ENCODE measurements at regions not wholly inside any gene's neighbourhood (a gene's known extent, or its start where the extent isn't known, plus 50 kb on each side); places are given as distances from the start of the nearest gene placed in this dataset.

DNA sequence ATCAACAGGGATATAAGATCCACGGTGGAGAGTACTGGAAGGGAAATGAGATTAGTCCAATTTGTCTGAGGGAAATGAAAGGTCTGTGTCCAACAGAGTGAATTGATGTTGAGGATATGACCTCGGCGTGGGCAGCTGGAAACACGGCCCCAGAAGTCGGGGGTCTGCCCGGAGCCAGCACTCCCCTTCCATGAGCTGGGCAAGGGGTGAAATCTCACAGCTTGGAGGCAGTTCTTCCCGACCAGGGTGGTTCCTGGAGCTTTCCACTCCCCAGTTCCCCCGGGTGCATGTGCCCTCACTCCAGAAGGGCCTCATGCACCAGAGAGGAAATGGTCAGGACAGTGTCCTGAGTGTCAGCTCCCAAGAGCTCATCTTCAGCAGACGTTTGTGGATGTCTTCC, 264.7 kb upstream of the PPP2R2D start:
- Histone ChIP-seq H3K9me3 (ENCODE audit: low read length) (no peaks in the 10 kb centered on the region), H3F3A (ENCODE audit: low read length, unreplicated experiment) (no peaks in the 10 kb centered on the region), H3K27me3 (ENCODE audit: low read length) (no peaks in the 10 kb centered on the region), H3K79me2 (ENCODE audit: low read length) (no peaks in the 10 kb centered on the region), H3K4me3 (ENCODE audit: low read length) (no peak overlapping the region), H2AFZ (ENCODE audit: low read length) (no peak overlapping the region), H3K4me2 (ENCODE audit: low read length) (no peak overlapping the region), H3K27ac (ENCODE audit: low read length) (no peak overlapping the region), H3K36me3 (ENCODE audit: low read depth, low read length) (no peaks in the 10 kb centered on the region), H4K20me1 (ENCODE audit: low read length) (no peaks in the 10 kb centered on the region), H3K9ac (ENCODE audit: low read length) (no peak overlapping the region), H3K4me1 (ENCODE audit: insufficient read depth, low read length) (no peaks in the 10 kb centered on the region), H3K9me2 (replicated peaks; ENCODE audit: low read length) (no peaks in the 10 kb centered on the region)
- ChIA-PET POLR2A (ENCODE audit: unreplicated experiment) (no interaction called here), CTCF (no interaction called here)
- no peak for DNase-seq
- BruUV-seq (replicated peaks): no TSS peak
- no peak for TF ChIP-seq EZH2phosphoT487 (IDR thresholded peaks at IDR 0.05; ENCODE audit: borderline replicate concordance, low read length)
- no peak for TF ChIP-seq EZH2 (IDR thresholded peaks at IDR 0.05; ENCODE audit: low read length, unreplicated experiment)
- TF ChIP-seq, protein P1, sequence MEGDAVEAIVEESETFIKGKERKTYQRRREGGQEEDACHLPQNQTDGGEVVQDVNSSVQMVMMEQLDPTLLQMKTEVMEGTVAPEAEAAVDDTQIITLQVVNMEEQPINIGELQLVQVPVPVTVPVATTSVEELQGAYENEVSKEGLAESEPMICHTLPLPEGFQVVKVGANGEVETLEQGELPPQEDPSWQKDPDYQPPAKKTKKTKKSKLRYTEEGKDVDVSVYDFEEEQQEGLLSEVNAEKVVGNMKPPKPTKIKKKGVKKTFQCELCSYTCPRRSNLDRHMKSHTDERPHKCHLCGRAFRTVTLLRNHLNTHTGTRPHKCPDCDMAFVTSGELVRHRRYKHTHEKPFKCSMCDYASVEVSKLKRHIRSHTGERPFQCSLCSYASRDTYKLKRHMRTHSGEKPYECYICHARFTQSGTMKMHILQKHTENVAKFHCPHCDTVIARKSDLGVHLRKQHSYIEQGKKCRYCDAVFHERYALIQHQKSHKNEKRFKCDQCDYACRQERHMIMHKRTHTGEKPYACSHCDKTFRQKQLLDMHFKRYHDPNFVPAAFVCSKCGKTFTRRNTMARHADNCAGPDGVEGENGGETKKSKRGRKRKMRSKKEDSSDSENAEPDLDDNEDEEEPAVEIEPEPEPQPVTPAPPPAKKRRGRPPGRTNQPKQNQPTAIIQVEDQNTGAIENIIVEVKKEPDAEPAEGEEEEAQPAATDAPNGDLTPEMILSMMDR (conservative IDR thresholded peaks at IDR 0.05; ENCODE audit: low read depth, low read length): no peak
- no peak for ATAC-seq
- intact Hi-C loops (cut with micrococcal nuclease): no loop called here

DNA sequence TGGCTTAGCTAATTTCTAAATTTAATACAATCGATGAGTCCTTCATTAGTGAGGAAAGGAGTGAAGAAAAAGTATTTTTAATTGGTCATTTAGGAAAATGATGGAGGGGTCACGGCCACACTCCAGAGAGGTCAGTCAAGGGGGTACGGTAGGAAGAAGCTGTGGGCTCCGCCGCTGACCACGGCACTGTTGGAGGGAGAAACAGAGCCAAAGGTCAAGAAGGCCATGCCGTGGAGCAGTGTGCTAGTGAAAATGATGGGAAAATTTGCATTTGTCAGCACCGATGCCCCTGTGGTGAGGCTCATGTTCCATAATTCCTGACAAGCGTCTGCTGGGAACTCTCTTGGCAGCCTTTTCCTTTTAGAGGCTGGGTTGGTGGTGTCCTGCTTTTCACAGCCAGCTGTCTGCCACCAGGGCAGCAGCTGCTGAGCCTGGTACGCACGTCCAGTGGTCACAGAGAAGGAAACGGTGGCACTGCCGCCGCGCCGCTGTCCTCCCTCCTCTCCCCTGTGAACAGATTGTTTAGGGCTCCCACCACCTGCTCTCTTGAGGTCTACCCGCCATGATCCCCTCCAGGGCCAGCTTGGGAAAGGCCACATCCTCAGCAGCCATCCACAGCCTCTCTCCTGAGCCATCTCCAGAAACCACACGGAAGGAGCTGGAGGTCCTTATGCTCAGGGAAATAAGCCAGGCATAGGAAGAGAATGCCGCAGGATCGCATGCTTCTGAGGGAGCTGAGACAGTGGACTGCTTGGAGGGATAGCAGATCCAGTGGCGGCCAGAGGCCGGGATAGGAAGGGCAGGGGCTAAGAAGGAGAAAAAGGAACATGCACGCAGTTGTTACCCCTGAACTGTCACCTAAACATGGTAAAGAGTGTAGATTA, 263.7 kb upstream of the PPP2R2D start:
- H3K4me3 ChIP-seq (ENCODE audit: low read length): no peak overlapping the region
- ChIA-PET CTCF (no interaction called here), POLR2A (ENCODE audit: unreplicated experiment) (no interaction called here)
- no TSS peak for BruUV-seq (replicated peaks)
- TF ChIP-seq, protein P1 (conservative IDR thresholded peaks at IDR 0.05; ENCODE audit: low read depth, low read length): no peak
- TF ChIP-seq EZH2phosphoT487 (IDR thresholded peaks at IDR 0.05; ENCODE audit: borderline replicate concordance, low read length): no peak
- no peak for TF ChIP-seq EZH2 (IDR thresholded peaks at IDR 0.05; ENCODE audit: low read length, unreplicated experiment)
- ATAC-seq (no peak), DNase-seq (no peak)
- no peaks in the 10 kb centered on the region for H3K4me1 ChIP-seq (ENCODE audit: insufficient read depth, low read length)
- no peaks in the 10 kb centered on the region for H3K9me3 ChIP-seq (ENCODE audit: low read length)
- H3K79me2 ChIP-seq (ENCODE audit: low read length): no peaks in the 10 kb centered on the region
- no peaks in the 10 kb centered on the region for H3K36me3 ChIP-seq (ENCODE audit: low read depth, low read length)
- H3K4me2 ChIP-seq (ENCODE audit: low read length): no peak overlapping the region
- H3K27ac ChIP-seq (ENCODE audit: low read length): no peak overlapping the region
- H3K9ac ChIP-seq (ENCODE audit: low read length): no peak overlapping the region
- no peaks in the 10 kb centered on the region for H3K9me2 ChIP-seq (replicated peaks; ENCODE audit: low read length)
- intact Hi-C loops (cut with micrococcal nuclease): no loop called here
- H4K20me1 ChIP-seq (ENCODE audit: low read length): no peaks in the 10 kb centered on the region
- H3F3A ChIP-seq (ENCODE audit: low read length, unreplicated experiment): no peaks in the 10 kb centered on the region
- H3K27me3 ChIP-seq (ENCODE audit: low read length): no peaks in the 10 kb centered on the region
- no peak overlapping the region for H2AFZ ChIP-seq (ENCODE audit: low read length)
